ENCODE measurements at regions not wholly inside any gene's neighbourhood (a gene's known extent, or its start where the extent isn't known, plus 50 kb on each side); places are given as distances from the start of the nearest gene placed in this dataset.

GRCh38 chr3:94539937-94540336 is 477.1 kb downstream of the NSUN3 start:
- TF ChIP-seq CTCF (IDR thresholded peaks at IDR 0.05), result no peak
- TF ChIP-seq POLR2A (IDR thresholded peaks at IDR 0.05), result no peak
- TF ChIP-seq POLR2AphosphoS5 (IDR thresholded peaks at IDR 0.05), result no peak

Data from transverse colon (tissue), 4 donors.